ENCODE measurements at regions not wholly inside any gene's neighbourhood (a gene's known extent, or its start where the extent isn't known, plus 50 kb on each side); places are given as distances from the start of the nearest gene placed in this dataset.

- DNase-seq (ENCODE audit: low spot score): no peak
These were observed 68.3 kb downstream of the CHST1 start for GRCh38 chr11:45597097-45597496.

DNA sequence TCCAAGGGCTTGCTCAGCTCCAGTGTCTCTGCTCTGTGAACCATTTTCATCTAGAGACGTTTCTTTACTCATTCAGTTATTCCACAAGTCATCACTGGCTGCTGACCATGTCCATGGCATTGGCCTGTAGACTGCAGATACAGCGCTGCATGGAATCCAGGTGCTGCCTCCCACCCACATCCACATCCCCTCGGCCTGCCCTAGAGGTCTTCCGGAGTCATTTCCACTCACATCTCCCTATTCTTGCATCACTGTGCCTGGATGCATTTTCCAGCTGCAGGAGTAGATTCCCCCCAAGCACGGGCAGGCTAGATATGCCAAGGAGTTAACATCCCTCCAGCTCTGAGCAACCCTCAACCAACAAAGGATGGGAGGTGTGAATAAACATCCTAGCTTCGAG is 68.9 kb downstream of the CHST1 start:
- no peak for DNase-seq (ENCODE audit: low spot score)

GRCh38 chr11:45593992-45594391 is 71.4 kb downstream of the CHST1 start:
- DNase-seq (ENCODE audit: low spot score): peak; percentile 46

- DNase-seq (ENCODE audit: low spot score): no peak
These were observed 72.8 kb downstream of the CHST1 start for GRCh38 chr11:45592636-45593035.

DNA sequence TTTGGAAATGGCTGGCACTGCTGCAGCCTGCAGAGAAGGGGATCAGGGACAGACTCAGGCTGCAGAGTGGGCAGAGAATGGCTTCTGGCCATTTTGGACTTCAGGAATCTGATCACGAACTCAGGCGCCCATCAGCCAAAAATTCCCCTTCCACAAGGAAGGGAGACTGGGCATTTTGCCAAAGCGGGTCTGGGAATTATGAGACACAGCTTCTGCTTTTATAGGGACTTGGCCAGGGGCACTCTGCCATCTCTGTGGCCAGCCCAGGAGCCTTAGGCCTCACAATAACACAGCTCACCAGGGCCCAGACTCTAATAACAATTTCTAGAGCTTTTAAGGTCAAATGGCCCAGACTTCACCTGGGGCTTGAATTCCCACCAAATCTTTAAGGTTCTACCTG is 74.7 kb downstream of the CHST1 start:
- DNase-seq (ENCODE audit: low spot score): no peak

DNA sequence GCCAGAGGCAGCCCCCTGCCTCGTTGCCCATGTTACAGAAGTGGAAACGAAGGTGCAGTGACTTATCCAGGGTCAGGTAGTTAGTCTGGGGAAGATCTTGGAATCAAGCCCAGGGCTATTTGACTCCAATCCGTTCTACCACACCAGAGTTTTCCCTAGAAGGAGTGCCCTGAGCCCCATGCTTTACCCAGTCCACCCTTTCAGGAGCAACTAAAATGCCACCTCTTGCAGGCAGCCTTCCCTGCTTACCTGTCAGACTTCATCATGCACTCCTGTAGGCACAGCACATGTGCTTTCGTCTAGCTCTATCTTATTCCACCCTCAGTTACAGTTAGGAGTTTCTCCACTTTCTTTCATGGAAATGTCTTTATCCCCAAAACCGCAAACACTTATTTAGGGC is 80.2 kb downstream of the CHST1 start:
- DNase-seq (ENCODE audit: low spot score): no peak

- DNase-seq (ENCODE audit: low spot score): no peak
These were observed 81.3 kb downstream of the CHST1 start for GRCh38 chr11:45583981-45584566.

- DNase-seq (ENCODE audit: low spot score): no peak
These were observed 85.0 kb downstream of the CHST1 start for GRCh38 chr11:45580399-45580798.

GRCh38 chr11:45578316-45578715 is 87.1 kb downstream of the CHST1 start:
- peak; percentile 23 for DNase-seq (ENCODE audit: low spot score)

GRCh38 chr11:45577752-45578151 is 87.7 kb downstream of the CHST1 start:
- DNase-seq (ENCODE audit: low spot score): no peak

DNA sequence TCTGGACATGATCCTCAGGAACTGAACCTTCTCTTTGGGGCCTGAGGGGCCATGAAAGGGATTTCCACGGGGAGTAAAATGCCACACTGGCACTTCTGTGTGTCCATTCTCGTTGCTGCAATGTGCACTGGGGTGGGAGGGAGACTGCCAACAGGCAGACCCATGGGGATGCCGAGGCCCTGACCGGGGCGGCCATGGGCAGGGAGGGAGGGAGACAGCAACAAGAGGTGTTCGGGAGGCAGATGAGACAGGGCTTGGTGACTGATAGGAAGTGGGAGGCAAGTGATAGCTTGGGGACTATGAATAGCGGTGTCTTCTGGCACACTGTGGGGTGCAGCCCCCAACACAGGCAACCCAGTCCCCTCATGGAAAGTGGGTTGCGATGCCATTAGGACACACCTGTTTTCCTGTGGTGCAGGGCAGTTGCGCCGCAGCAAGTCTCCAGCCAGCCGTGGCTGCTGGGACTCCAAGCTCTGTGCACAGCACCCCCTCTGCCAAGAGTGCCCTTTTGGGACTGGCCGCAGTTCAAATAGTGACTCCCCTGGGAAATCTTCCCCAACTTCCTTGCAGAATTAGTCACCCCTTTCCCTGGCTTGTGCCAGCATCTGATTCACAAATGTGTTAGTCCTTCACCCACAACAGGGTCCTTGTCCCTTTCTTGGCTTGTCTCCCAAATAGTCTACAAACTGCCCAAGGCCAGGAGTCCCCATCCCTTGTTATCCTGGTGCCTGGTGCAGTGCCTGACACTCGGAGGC is 88.8 kb downstream of the CHST1 start:
- no peak for DNase-seq (ENCODE audit: low spot score)

DNA sequence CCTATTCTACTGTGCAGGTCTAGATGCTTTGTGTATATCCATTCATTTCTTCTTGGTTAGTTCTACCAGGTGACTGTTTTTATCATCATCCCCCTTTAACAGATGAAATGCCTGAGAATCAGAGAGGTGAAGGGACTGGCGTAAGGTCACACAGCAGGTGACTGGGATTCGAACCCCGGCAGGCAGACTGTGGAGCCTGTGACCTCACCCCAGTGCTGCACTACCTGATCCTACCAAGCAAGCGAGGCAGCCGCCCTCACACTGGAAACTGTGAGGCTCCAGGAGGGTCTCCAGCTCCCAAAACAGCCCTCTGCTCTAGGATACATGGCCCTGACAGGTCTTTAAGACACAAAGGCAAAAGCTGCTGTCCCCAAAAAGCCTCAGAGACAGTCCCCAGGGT is 91.7 kb downstream of the CHST1 start:
- no peak for DNase-seq (ENCODE audit: low spot score)

- DNase-seq (ENCODE audit: low spot score): no peak
These were observed 92.9 kb downstream of the CHST1 start for GRCh38 chr11:45572354-45573123.

GRCh38 chr11:45569776-45570175 is 95.6 kb downstream of the CHST1 start:
- no peak for DNase-seq (ENCODE audit: low spot score)

- no peak for DNase-seq (ENCODE audit: low spot score)
These were observed 97.4 kb downstream of the CHST1 start for GRCh38 chr11:45568049-45568448.

GRCh38 chr11:45565446-45565988 is 99.9 kb downstream of the CHST1 start:
- no peak for DNase-seq (ENCODE audit: low spot score)

DNA sequence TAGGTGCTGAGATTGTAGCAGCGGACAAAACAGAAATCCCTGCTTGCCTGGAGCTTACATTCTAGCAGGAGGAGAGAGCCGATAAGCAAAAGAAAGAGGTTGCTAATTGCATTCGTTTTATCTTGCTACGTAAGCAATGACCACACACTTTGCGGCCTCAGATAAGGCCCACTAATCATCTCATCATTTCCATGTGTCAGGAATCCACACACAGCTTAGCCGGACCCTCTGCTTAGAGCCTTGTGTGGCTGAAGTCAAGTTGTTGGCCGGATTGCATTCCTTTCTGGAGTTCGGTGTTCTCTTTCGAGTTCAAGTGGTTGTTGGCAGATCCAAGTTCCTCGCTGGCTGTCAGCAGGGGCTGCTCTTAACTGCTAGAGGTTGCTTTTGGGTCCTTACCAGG is 101.6 kb downstream of the CHST1 start:
- DNase-seq (ENCODE audit: low spot score): no peak

GRCh38 chr11:45563171-45563570 is 102.3 kb downstream of the CHST1 start:
- no peak for DNase-seq (ENCODE audit: low spot score)

GRCh38 chr11:45560913-45561281 is 104.5 kb downstream of the CHST1 start:
- no peak for DNase-seq (ENCODE audit: low spot score)

DNA sequence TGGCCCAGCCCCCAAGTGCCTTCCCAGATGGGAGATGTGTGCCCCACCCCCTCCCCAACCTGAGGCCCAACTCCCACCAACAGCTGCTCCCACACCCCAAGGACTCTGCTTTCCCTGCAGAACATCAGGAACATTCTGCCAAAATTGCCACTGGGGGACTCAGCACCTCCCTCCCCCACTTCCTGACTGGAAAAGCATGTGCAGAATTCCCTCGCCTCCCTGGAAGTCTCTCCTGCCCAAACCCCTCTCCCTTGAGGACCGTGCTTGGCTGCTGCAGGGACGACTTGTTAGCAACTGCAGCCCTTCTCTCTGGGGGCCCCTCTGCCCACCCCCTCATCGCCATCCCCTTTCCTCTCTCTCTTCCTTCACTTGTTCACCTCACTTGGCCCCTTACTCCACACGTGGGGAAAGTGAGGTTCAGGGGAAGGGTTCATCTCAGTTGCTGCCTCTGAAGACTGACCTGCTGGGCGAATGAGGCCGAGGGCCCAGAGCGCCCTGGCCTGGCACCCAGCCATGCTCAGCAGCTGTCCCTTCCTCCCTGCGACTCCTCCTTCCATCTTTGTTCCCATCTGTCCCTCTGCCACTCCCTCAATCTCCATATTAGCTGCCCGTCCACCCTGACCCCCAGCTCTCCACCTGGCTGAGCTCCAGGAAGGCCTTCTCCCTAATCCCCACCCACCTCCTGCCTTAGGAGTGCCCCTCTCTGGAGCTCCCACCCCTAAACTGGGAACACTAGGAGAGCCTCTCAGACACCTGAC is 105.1 kb downstream of the CHST1 start:
- no peak for DNase-seq (ENCODE audit: low spot score)

DNA sequence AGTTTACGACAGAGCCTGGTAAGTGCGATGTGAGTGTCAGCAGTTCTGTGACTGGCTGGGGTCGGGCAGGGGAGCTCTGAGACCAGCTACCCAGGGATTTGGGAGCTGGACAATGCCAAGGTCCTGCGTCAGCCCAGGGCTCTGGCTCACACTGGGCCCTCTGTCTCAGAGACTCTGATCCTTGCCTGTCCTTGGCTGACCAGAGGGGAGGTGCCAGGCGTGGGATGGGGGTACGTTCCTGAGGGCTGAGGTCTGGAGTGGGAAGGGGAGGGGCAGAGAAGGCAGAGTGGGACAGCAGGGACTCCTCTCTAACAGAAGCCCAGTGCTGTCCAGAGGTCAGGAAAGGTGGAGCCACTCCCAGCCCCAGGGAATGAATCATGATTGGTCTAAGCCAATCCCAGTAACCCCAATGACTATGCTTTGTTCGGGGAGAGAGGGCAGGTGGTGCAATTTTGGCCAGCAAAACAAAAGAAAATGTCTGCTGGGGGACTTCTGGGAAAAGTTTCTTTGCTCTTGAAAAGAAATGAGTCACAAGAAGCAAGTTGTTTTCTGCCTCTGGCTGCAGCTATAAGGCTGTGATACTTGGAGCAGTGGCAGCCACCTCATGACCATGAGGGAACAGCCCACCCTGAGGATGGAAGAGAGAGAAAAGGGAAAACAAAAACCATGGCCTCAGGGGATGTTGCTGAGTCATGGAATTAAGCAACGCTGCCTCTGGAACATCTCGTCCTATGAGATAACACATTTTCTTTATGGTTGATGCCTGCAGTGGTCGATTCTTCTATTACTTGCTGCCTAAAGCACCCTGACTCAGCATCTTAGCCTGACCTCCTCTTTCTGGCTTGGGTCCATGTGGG is 108.3 kb downstream of the CHST1 start:
- DNase-seq (ENCODE audit: low spot score): no peak

All from NAMALWA (cell line).